WTC11 (cell line): ENCODE measurements at regions not wholly inside any gene's neighbourhood (a gene's known extent, or its start where the extent isn't known, plus 50 kb on each side); places are given as distances from the start of the nearest gene placed in this dataset.

Source experiments
- CREB1 ChIP-seq: sonication (generic); formaldehyde crosslinking; IDR thresholded peaks from 2 replicates; pipeline ENCODE4 v1.8.0; 2023; ENCODE audit warnings: mild to moderate bottlenecking, missing genetic modification reagents
- E2F4 ChIP-seq: sonication (generic); formaldehyde crosslinking; IDR thresholded peaks from 2 replicates; pipeline ENCODE4 v1.8.1; 2022; ENCODE audit warnings: low read depth, mild to moderate bottlenecking, moderate library complexity, missing genetic modification reagents, borderline replicate concordance
- NFYB ChIP-seq: sonication (generic); formaldehyde crosslinking; conservative IDR thresholded peaks from 2 replicates; pipeline ENCODE4 v1.8.0; 2022; ENCODE audit warnings: low read depth, missing genetic modification reagents
- RELA ChIP-seq: sonication (generic); formaldehyde crosslinking; IDR thresholded peaks from 2 replicates; pipeline ENCODE4 v1.8.1; 2022; ENCODE audit warnings: missing genetic modification reagents, mild to moderate bottlenecking, borderline replicate concordance
- SP1 ChIP-seq: sonication (generic); formaldehyde crosslinking; conservative IDR thresholded peaks from 2 replicates; pipeline ENCODE4 v1.8.1; 2022; ENCODE audit warnings: missing genetic modification reagents
- STAT6 ChIP-seq: sonication (generic); formaldehyde crosslinking; conservative IDR thresholded peaks from 2 replicates; pipeline ENCODE4 v1.8.1; 2023; ENCODE audit warnings: mild to moderate bottlenecking, low read depth, missing genetic modification reagents, moderate library complexity
- ZNF219 ChIP-seq: sonication (generic); formaldehyde crosslinking; IDR thresholded peaks from 2 replicates; pipeline ENCODE4 v1.8.0; 2023; ENCODE audit warnings: missing genetic modification reagents, mild to moderate bottlenecking, borderline replicate concordance
- ZNF416 ChIP-seq: fragments of 250-450 bp; sonication (Bioruptor Pico); IDR thresholded peaks from 2 replicates; pipeline ENCODE4 v1.9.0; 2021; ENCODE audit warnings: mild to moderate bottlenecking, inconsistent platforms
- TF ChIP-seq, protein P1 (sequence below): sonication (generic); formaldehyde crosslinking; IDR thresholded peaks from 2 replicates; pipeline ENCODE4 v1.8.0; 2022; ENCODE audit warnings: mild to moderate bottlenecking, missing genetic modification reagents
- TF ChIP-seq, protein P2 (sequence below): fragments of 200-600 bp; IDR thresholded peaks from 2 replicates; pipeline ENCODE4 v1.8.0; 2022; ENCODE audit warnings: antibody characterized with exemption
- TF ChIP-seq, protein P3 (sequence below): sonication (generic); formaldehyde crosslinking; IDR thresholded peaks from 2 replicates; pipeline ENCODE4 v1.8.0; 2022; ENCODE audit warnings: mild to moderate bottlenecking, missing genetic modification reagents

DNA sequence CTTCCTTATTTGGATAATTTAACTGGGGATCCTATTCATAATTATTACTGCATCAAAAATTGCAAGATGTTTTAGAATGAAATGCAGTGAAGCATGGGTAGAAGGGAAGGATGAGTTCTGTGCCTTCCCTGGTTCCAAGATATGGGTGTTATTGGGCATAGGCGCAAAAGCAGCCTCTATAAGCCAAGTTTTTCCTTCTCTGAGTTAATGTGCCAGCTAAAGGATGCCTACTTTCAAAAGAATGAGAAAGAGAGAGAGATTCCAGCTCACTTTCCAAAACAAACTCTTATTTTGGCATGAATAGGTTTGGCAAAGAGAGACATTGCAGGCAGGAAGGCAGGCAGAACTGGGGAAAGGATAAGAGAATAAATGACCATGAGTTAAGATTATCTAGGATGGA, 270.2 kb downstream of the TAFA4 start:
- TF ChIP-seq, protein P1, sequence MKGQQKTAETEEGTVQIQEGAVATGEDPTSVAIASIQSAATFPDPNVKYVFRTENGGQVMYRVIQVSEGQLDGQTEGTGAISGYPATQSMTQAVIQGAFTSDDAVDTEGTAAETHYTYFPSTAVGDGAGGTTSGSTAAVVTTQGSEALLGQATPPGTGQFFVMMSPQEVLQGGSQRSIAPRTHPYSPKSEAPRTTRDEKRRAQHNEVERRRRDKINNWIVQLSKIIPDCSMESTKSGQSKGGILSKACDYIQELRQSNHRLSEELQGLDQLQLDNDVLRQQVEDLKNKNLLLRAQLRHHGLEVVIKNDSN (CRISPR knock-in tag), result no peak
- TF ChIP-seq, protein P2, sequence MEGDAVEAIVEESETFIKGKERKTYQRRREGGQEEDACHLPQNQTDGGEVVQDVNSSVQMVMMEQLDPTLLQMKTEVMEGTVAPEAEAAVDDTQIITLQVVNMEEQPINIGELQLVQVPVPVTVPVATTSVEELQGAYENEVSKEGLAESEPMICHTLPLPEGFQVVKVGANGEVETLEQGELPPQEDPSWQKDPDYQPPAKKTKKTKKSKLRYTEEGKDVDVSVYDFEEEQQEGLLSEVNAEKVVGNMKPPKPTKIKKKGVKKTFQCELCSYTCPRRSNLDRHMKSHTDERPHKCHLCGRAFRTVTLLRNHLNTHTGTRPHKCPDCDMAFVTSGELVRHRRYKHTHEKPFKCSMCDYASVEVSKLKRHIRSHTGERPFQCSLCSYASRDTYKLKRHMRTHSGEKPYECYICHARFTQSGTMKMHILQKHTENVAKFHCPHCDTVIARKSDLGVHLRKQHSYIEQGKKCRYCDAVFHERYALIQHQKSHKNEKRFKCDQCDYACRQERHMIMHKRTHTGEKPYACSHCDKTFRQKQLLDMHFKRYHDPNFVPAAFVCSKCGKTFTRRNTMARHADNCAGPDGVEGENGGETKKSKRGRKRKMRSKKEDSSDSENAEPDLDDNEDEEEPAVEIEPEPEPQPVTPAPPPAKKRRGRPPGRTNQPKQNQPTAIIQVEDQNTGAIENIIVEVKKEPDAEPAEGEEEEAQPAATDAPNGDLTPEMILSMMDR, result no peak
- TF ChIP-seq SP1 (CRISPR knock-in tag) (no peak), STAT6 (CRISPR knock-in tag) (no peak), CREB1 (CRISPR knock-in tag) (no peak), NFYB (CRISPR knock-in tag) (no peak), ZNF219 (no peak), ZNF416 (CRISPR knock-in tag) (no peak), RELA (no peak), E2F4 (no peak)
- TF ChIP-seq, protein P3, sequence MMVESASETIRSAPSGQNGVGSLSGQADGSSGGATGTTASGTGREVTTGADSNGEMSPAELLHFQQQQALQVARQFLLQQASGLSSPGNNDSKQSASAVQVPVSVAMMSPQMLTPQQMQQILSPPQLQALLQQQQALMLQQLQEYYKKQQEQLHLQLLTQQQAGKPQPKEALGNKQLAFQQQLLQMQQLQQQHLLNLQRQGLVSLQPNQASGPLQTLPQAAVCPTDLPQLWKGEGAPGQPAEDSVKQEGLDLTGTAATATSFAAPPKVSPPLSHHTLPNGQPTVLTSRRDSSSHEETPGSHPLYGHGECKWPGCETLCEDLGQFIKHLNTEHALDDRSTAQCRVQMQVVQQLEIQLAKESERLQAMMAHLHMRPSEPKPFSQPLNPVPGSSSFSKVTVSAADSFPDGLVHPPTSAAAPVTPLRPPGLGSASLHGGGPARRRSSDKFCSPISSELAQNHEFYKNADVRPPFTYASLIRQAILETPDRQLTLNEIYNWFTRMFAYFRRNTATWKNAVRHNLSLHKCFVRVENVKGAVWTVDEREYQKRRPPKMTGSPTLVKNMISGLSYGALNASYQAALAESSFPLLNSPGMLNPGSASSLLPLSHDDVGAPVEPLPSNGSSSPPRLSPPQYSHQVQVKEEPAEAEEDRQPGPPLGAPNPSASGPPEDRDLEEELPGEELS, result no peak
